ENCODE measurements at regions not wholly inside any gene's neighbourhood (a gene's known extent, or its start where the extent isn't known, plus 50 kb on each side); places are given as distances from the start of the nearest gene placed in this dataset.

- TF ChIP-seq TAF1 (IDR thresholded peaks at IDR 0.05; ENCODE audit: low read depth, low read length) (no peak), POLR2A (IDR thresholded peaks at IDR 0.05; ENCODE audit: low read depth, low read length) (no peak), POLR2AphosphoS5 (IDR thresholded peaks at IDR 0.05; ENCODE audit: low read depth, low read length) (no peak), POU2F2 (IDR thresholded peaks at IDR 0.05; ENCODE audit: low read depth, low read length) (no peak), SPI1 (IDR thresholded peaks at IDR 0.05; ENCODE audit: low read depth, low read length) (no peak), PAX5 (IDR thresholded peaks at IDR 0.05; ENCODE audit: insufficient read depth, low read length, severe bottlenecking) (no peak)
These were observed 75.9 kb upstream of the LSM6 start for GRCh38 chr4:146099585-146099984.
